SH-SY5Y (cell line): ENCODE measurements at regions not wholly inside any gene's neighbourhood (a gene's known extent, or its start where the extent isn't known, plus 50 kb on each side); places are given as distances from the start of the nearest gene placed in this dataset.

ENCODE experiments used
- GATA2 ChIP-seq: IDR thresholded peaks from 2 replicates; pipeline ENCODE4 v1.6.1; 2011; ENCODE audit warnings: mild to moderate bottlenecking, low read depth, low read length
- GATA3 ChIP-seq: IDR thresholded peaks from 2 replicates; pipeline ENCODE4 v1.6.1; 2011; ENCODE audit warnings: low read depth, mild to moderate bottlenecking, low read length, moderate library complexity

GRCh38 chr7:12995912-12996469 is 308.6 kb downstream of the ARL4A start:
- TF ChIP-seq GATA3 (no peak), GATA2 (no peak)
